HG02763 (cell line): ENCODE measurements at regions not wholly inside any gene's neighbourhood (a gene's known extent, or its start where the extent isn't known, plus 50 kb on each side); places are given as distances from the start of the nearest gene placed in this dataset.

Experiments used
- ATAC-seq: cut with Tn5 transposase; IDR thresholded peaks from one replicate; pipeline ENCODE4 v1.9.1; 2021; ENCODE audit warnings: mild to moderate bottlenecking, moderate library complexity; ENCODE audit not compliant: unreplicated experiment

- ATAC-seq: no peak
Observed at GRCh38 chr10:61153771-61154170, 209.8 kb upstream of the RHOBTB1 start.

- ATAC-seq: no peak
Observed at GRCh38 chr10:61151059-61151458, 207.1 kb upstream of the RHOBTB1 start.

GRCh38 chr10:61148451-61148850 is 204.5 kb upstream of the RHOBTB1 start:
- ATAC-seq: no peak

- ATAC-seq: no peak
Observed at GRCh38 chr10:61142987-61143386, 199.0 kb upstream of the RHOBTB1 start.

- no peak for ATAC-seq
Observed at GRCh38 chr10:61140765-61141392, 196.9 kb upstream of the RHOBTB1 start.

- ATAC-seq: no peak
Observed at GRCh38 chr10:61139592-61139953, 195.6 kb upstream of the RHOBTB1 start.

- no peak for ATAC-seq
Observed at GRCh38 chr10:61138708-61139591, 195.0 kb upstream of the RHOBTB1 start.

GRCh38 chr10:61136139-61136538 is 192.2 kb upstream of the RHOBTB1 start:
- ATAC-seq: no peak

- peak; percentile 91 for ATAC-seq
Observed at GRCh38 chr10:61135276-61135721, 191.3 kb upstream of the RHOBTB1 start.

GRCh38 chr10:61130366-61130765 is 186.4 kb upstream of the RHOBTB1 start:
- ATAC-seq: no peak

GRCh38 chr10:61128196-61128595 is 184.2 kb upstream of the RHOBTB1 start:
- ATAC-seq: no peak

GRCh38 chr10:61125560-61126170 is 181.7 kb upstream of the RHOBTB1 start:
- no peak for ATAC-seq

- no peak for ATAC-seq
Observed at GRCh38 chr10:61124756-61125530, 181.0 kb upstream of the RHOBTB1 start.

GRCh38 chr10:61120805-61121204 is 176.8 kb upstream of the RHOBTB1 start:
- peak; percentile 78 for ATAC-seq

- no peak for ATAC-seq
Observed at GRCh38 chr10:61119573-61119972, 175.6 kb upstream of the RHOBTB1 start.

GRCh38 chr10:61115897-61116296 is 171.9 kb upstream of the RHOBTB1 start:
- ATAC-seq: no peak

- no peak for ATAC-seq
Observed at GRCh38 chr10:61112771-61113170, 168.8 kb upstream of the RHOBTB1 start.

- ATAC-seq: no peak
Observed at GRCh38 chr10:61110936-61111335, 167.0 kb upstream of the RHOBTB1 start.

GRCh38 chr10:61110188-61110844 is 166.3 kb upstream of the RHOBTB1 start:
- ATAC-seq: no peak

GRCh38 chr10:61108915-61109314 is 164.9 kb upstream of the RHOBTB1 start:
- ATAC-seq: no peak

GRCh38 chr10:61100887-61101286 is 156.9 kb upstream of the RHOBTB1 start:
- ATAC-seq: no peak
